ENCODE measurements at regions not wholly inside any gene's neighbourhood (a gene's known extent, or its start where the extent isn't known, plus 50 kb on each side); places are given as distances from the start of the nearest gene placed in this dataset.
A peak's percentile ranks its signal among the peaks of the same experiment; 100 is the strongest.
"Not testable (repeated sequence)": the region's sequence is repeated elsewhere in the genome, so short reads cannot be mapped to it uniquely, and the experiment has no call there.

GRCh38 chr10:30762620-30763019 lies 133.1 kb upstream of the LYZL2 start:
- no peak for DNase-seq

- DNase-seq, result no peak
Measured at GRCh38 chr10:30759423-30759822, 129.9 kb upstream of the LYZL2 start.

GRCh38 chr10:30758338-30758737 lies 128.8 kb upstream of the LYZL2 start:
- DNase-seq, result no peak

GRCh38 chr10:30756896-30757295 lies 127.3 kb upstream of the LYZL2 start:
- DNase-seq, result no peak

GRCh38 chr10:30756151-30756550 lies 126.6 kb upstream of the LYZL2 start:
- no peak for DNase-seq

- no peak for DNase-seq
Measured at GRCh38 chr10:30755441-30755953, 125.9 kb upstream of the LYZL2 start.

GRCh38 chr10:30752481-30752881 lies 122.9 kb upstream of the LYZL2 start:
- no peak for DNase-seq

- peak; percentile 11 to 21 for DNase-seq
Measured at GRCh38 chr10:30751678-30752331, 122.3 kb upstream of the LYZL2 start.

GRCh38 chr10:30750971-30751677 lies 121.6 kb upstream of the LYZL2 start:
- no peak for DNase-seq

- DNase-seq, result no peak
Measured at GRCh38 chr10:30749385-30749784, 119.8 kb upstream of the LYZL2 start.

GRCh38 chr10:30748152-30748973 lies 118.8 kb upstream of the LYZL2 start:
- DNase-seq, result no peak

GRCh38 chr10:30747633-30748032 lies 118.1 kb upstream of the LYZL2 start:
- DNase-seq, result no peak

GRCh38 chr10:30745953-30746352 lies 116.4 kb upstream of the LYZL2 start:
- DNase-seq, result no peak

GRCh38 chr10:30744106-30744505 lies 114.6 kb upstream of the LYZL2 start:
- no peak for DNase-seq

- DNase-seq, result no peak
Measured at GRCh38 chr10:30743586-30743985, 114.0 kb upstream of the LYZL2 start.

- no peak for DNase-seq
Measured at GRCh38 chr10:30742471-30742870, 112.9 kb upstream of the LYZL2 start.

GRCh38 chr10:30740774-30741173 lies 111.2 kb upstream of the LYZL2 start:
- not testable (repeated sequence) for DNase-seq

GRCh38 chr10:30738416-30738815 lies 108.9 kb upstream of the LYZL2 start:
- no peak for DNase-seq

- no peak for DNase-seq
Measured at GRCh38 chr10:30737931-30738391, 108.4 kb upstream of the LYZL2 start.

- no peak for DNase-seq
Measured at GRCh38 chr10:30736685-30737232, 107.2 kb upstream of the LYZL2 start.

GRCh38 chr10:30734901-30735300 lies 105.3 kb upstream of the LYZL2 start:
- DNase-seq, result no peak

- no peak for DNase-seq
Measured at GRCh38 chr10:30732671-30733070, 103.1 kb upstream of the LYZL2 start.

GRCh38 chr10:30731963-30732362 lies 102.4 kb upstream of the LYZL2 start:
- DNase-seq, result no peak
